ENCODE measurements at regions not wholly inside any gene's neighbourhood (a gene's known extent, or its start where the extent isn't known, plus 50 kb on each side); places are given as distances from the start of the nearest gene placed in this dataset.

- no TSS peak for BruUV-seq (replicated peaks)
- Mint-ChIP-seq H3K9me3 (ENCODE audit: unreplicated experiment) (no peaks in the 10 kb centered on the region), H3K27ac (ENCODE audit: unreplicated experiment) (no peak overlapping the region), H3K4me1 (ENCODE audit: low read depth, unreplicated experiment) (no peaks in the 10 kb centered on the region), H3K4me3 (ENCODE audit: unreplicated experiment) (no peak overlapping the region), H3K27me3 (ENCODE audit: insufficient read depth, unreplicated experiment) (no peaks in the 10 kb centered on the region), H3K36me3 (ENCODE audit: insufficient read depth, unreplicated experiment) (no peaks in the 10 kb centered on the region)
- Histone ChIP-seq H3K27me3 (replicated peaks; ENCODE audit: control insufficient read depth, insufficient read depth, low read length) (no peaks in the 10 kb centered on the region), H3K36me3 (ENCODE audit: control insufficient read depth, insufficient read depth, low read length) (no peaks in the 10 kb centered on the region), H3K9me3 (no peaks in the 10 kb centered on the region), H3K4me3 (ENCODE audit: low read depth, low read length) (no peak overlapping the region), H3K4me1 (peaks cover 5% of the 10 kb centered on the region)
- DNase-seq: no peak
- POLR2A ChIA-PET: no interaction called here
- intact Hi-C loops (cut with micrococcal nuclease; ENCODE audit: unreplicated experiment): no loop called here
- no peak for TF ChIP-seq CTCF (IDR thresholded peaks at IDR 0.05; ENCODE audit: insufficient read depth in 1 of 2, low read depth in 1 of 2, low read length in 1 of 2, severe bottlenecking in 1 of 2, unreplicated experiment in 1 of 2)
- CTCF ChIA-PET: no interaction called here
These were observed 225.7 kb upstream of the ADAMTS9 start for GRCh38 chr3:64913515-64913914.

GRCh38 chr3:64911138-64911537 lies 223.3 kb upstream of the ADAMTS9 start:
- H3K36me3 ChIP-seq (ENCODE audit: control insufficient read depth, insufficient read depth, low read length): no peaks in the 10 kb centered on the region
- no peak for TF ChIP-seq CTCF (IDR thresholded peaks at IDR 0.05; ENCODE audit: insufficient read depth in 1 of 2, low read depth in 1 of 2, low read length in 1 of 2, severe bottlenecking in 1 of 2, unreplicated experiment in 1 of 2)
- Mint-ChIP-seq H3K4me3 (ENCODE audit: unreplicated experiment) (no peak overlapping the region), H3K27ac (ENCODE audit: unreplicated experiment) (no peak overlapping the region), H3K9me3 (ENCODE audit: unreplicated experiment) (no peaks in the 10 kb centered on the region), H3K36me3 (ENCODE audit: insufficient read depth, unreplicated experiment) (no peaks in the 10 kb centered on the region), H3K4me1 (ENCODE audit: low read depth, unreplicated experiment) (no peaks in the 10 kb centered on the region), H3K27me3 (ENCODE audit: insufficient read depth, unreplicated experiment) (no peaks in the 10 kb centered on the region)
- intact Hi-C loops (cut with micrococcal nuclease; ENCODE audit: unreplicated experiment): no loop called here
- POLR2A ChIA-PET: no interaction called here
- H3K4me1 ChIP-seq: peaks cover 10% of the 10 kb centered on the region
- no peaks in the 10 kb centered on the region for H3K27me3 ChIP-seq (replicated peaks; ENCODE audit: control insufficient read depth, insufficient read depth, low read length)
- no peak overlapping the region for H3K4me3 ChIP-seq (ENCODE audit: low read depth, low read length)
- DNase-seq: no peak
- CTCF ChIA-PET: no interaction called here
- no peaks in the 10 kb centered on the region for H3K9me3 ChIP-seq
- no TSS peak for BruUV-seq (replicated peaks)

GRCh38 chr3:64909757-64910467 lies 222.1 kb upstream of the ADAMTS9 start:
- Histone ChIP-seq H3K27me3 (replicated peaks; ENCODE audit: control insufficient read depth, insufficient read depth, low read length) (no peaks in the 10 kb centered on the region), H3K36me3 (ENCODE audit: control insufficient read depth, insufficient read depth, low read length) (no peaks in the 10 kb centered on the region), H3K4me3 (ENCODE audit: low read depth, low read length) (no peak overlapping the region), H3K4me1 (peaks cover 10% of the 10 kb centered on the region), H3K9me3 (no peaks in the 10 kb centered on the region)
- TF ChIP-seq CTCF (IDR thresholded peaks at IDR 0.05; ENCODE audit: insufficient read depth in 1 of 2, low read depth in 1 of 2, low read length in 1 of 2, severe bottlenecking in 1 of 2, unreplicated experiment in 1 of 2): no peak
- POLR2A ChIA-PET: no interaction called here
- no peak overlapping the region for H3K27ac Mint-ChIP-seq (ENCODE audit: unreplicated experiment)
- CTCF ChIA-PET: no interaction called here
- H3K4me1 Mint-ChIP-seq (ENCODE audit: low read depth, unreplicated experiment): no peaks in the 10 kb centered on the region
- no TSS peak for BruUV-seq (replicated peaks)
- H3K36me3 Mint-ChIP-seq (ENCODE audit: insufficient read depth, unreplicated experiment): no peaks in the 10 kb centered on the region
- peak in 1 of 2 experiments; percentile 34 for DNase-seq
- no peaks in the 10 kb centered on the region for H3K27me3 Mint-ChIP-seq (ENCODE audit: insufficient read depth, unreplicated experiment)
- intact Hi-C loops (cut with micrococcal nuclease; ENCODE audit: unreplicated experiment): no loop called here
- no peak overlapping the region for H3K4me3 Mint-ChIP-seq (ENCODE audit: unreplicated experiment)
- H3K9me3 Mint-ChIP-seq (ENCODE audit: unreplicated experiment): no peaks in the 10 kb centered on the region

All from Caco-2 (cell line).